ENCODE measurements at regions not wholly inside any gene's neighbourhood (a gene's known extent, or its start where the extent isn't known, plus 50 kb on each side); places are given as distances from the start of the nearest gene placed in this dataset.

DNA sequence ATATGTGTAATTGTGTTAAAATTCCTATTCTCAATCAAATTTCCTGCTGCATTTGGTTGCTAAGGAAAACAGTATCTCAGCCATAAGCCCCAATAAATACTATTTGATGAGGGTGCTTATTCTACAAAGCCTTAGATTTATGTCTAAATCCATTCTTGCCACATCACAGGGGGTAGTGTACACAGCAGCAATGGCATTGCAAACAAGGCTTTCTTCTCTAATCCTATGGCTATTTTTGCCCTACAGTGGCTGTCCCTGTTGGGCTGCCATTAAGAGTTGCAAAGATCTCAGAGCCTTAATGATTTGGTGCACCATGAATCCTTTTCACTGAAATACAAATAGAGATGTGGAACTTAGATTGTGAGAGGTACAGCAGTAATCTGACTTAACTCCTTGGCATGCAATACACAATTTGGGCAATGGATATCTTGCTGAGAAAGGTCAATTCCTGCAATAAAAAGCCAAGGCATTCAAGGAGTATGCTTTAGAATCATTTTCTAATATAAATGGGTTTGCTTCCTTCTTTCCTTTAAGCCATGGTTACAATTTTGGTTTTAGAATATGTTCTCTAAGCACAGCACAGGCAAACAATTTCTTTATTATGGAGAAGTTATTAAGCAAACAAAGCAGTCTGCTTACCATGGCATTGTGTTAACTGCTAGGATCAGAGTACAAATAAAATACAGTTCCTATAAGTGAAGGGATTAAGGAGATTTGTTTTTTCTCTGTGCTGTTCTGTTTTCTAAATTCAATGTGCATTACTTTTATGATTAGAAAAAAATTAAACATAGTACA lies 69.8 kb upstream of the CD302 start:
- Mint-ChIP-seq H3K9me3 (0 out of 2 replicates have a peak, but pooled peaks cover 5% of the 10 kb centered on the region), H3K4me3 (no peak overlapping the region), H3K27ac (no peak overlapping the region), H3K36me3 (no peaks in the 10 kb centered on the region), H3K27me3 (ENCODE audit: low read depth) (no peaks in the 10 kb centered on the region), H3K4me1 (peaks cover 5% of the 10 kb centered on the region; the same call in 1 of the 2 replicates)
- DNase-seq (ENCODE audit: low spot score), result no peak
- CTCF ChIA-PET, result no interaction called here
- no peak for TF ChIP-seq CREM (CRISPR knock-in tag; IDR thresholded peaks at IDR 0.05)
- no peak for TF ChIP-seq ZNF263 (CRISPR knock-in tag; IDR thresholded peaks at IDR 0.05; ENCODE audit: low read depth)
- TF ChIP-seq, protein P1, sequence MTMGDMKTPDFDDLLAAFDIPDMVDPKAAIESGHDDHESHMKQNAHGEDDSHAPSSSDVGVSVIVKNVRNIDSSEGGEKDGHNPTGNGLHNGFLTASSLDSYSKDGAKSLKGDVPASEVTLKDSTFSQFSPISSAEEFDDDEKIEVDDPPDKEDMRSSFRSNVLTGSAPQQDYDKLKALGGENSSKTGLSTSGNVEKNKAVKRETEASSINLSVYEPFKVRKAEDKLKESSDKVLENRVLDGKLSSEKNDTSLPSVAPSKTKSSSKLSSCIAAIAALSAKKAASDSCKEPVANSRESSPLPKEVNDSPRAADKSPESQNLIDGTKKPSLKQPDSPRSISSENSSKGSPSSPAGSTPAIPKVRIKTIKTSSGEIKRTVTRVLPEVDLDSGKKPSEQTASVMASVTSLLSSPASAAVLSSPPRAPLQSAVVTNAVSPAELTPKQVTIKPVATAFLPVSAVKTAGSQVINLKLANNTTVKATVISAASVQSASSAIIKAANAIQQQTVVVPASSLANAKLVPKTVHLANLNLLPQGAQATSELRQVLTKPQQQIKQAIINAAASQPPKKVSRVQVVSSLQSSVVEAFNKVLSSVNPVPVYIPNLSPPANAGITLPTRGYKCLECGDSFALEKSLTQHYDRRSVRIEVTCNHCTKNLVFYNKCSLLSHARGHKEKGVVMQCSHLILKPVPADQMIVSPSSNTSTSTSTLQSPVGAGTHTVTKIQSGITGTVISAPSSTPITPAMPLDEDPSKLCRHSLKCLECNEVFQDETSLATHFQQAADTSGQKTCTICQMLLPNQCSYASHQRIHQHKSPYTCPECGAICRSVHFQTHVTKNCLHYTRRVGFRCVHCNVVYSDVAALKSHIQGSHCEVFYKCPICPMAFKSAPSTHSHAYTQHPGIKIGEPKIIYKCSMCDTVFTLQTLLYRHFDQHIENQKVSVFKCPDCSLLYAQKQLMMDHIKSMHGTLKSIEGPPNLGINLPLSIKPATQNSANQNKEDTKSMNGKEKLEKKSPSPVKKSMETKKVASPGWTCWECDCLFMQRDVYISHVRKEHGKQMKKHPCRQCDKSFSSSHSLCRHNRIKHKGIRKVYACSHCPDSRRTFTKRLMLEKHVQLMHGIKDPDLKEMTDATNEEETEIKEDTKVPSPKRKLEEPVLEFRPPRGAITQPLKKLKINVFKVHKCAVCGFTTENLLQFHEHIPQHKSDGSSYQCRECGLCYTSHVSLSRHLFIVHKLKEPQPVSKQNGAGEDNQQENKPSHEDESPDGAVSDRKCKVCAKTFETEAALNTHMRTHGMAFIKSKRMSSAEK (CRISPR knock-in tag; IDR thresholded peaks at IDR 0.05; ENCODE audit: borderline replicate concordance), result no peak
- TF ChIP-seq FOXP4 (CRISPR knock-in tag; IDR thresholded peaks at IDR 0.05), result no peak
- TF ChIP-seq, protein P2, sequence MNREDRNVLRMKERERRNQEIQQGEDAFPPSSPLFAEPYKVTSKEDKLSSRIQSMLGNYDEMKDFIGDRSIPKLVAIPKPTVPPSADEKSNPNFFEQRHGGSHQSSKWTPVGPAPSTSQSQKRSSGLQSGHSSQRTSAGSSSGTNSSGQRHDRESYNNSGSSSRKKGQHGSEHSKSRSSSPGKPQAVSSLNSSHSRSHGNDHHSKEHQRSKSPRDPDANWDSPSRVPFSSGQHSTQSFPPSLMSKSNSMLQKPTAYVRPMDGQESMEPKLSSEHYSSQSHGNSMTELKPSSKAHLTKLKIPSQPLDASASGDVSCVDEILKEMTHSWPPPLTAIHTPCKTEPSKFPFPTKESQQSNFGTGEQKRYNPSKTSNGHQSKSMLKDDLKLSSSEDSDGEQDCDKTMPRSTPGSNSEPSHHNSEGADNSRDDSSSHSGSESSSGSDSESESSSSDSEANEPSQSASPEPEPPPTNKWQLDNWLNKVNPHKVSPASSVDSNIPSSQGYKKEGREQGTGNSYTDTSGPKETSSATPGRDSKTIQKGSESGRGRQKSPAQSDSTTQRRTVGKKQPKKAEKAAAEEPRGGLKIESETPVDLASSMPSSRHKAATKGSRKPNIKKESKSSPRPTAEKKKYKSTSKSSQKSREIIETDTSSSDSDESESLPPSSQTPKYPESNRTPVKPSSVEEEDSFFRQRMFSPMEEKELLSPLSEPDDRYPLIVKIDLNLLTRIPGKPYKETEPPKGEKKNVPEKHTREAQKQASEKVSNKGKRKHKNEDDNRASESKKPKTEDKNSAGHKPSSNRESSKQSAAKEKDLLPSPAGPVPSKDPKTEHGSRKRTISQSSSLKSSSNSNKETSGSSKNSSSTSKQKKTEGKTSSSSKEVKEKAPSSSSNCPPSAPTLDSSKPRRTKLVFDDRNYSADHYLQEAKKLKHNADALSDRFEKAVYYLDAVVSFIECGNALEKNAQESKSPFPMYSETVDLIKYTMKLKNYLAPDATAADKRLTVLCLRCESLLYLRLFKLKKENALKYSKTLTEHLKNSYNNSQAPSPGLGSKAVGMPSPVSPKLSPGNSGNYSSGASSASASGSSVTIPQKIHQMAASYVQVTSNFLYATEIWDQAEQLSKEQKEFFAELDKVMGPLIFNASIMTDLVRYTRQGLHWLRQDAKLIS (CRISPR knock-in tag; IDR thresholded peaks at IDR 0.05; ENCODE audit: borderline replicate concordance), result no peak
- TF ChIP-seq, protein P3, sequence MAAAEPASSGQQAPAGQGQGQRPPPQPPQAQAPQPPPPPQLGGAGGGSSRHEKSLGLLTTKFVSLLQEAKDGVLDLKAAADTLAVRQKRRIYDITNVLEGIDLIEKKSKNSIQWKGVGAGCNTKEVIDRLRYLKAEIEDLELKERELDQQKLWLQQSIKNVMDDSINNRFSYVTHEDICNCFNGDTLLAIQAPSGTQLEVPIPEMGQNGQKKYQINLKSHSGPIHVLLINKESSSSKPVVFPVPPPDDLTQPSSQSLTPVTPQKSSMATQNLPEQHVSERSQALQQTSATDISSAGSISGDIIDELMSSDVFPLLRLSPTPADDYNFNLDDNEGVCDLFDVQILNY (CRISPR knock-in tag; IDR thresholded peaks at IDR 0.05), result no peak
- no peak for TF ChIP-seq USF2 (CRISPR knock-in tag; IDR thresholded peaks at IDR 0.05)
- TF ChIP-seq TEAD1 (CRISPR knock-in tag; IDR thresholded peaks at IDR 0.05), result no peak
- TF ChIP-seq, protein P4, sequence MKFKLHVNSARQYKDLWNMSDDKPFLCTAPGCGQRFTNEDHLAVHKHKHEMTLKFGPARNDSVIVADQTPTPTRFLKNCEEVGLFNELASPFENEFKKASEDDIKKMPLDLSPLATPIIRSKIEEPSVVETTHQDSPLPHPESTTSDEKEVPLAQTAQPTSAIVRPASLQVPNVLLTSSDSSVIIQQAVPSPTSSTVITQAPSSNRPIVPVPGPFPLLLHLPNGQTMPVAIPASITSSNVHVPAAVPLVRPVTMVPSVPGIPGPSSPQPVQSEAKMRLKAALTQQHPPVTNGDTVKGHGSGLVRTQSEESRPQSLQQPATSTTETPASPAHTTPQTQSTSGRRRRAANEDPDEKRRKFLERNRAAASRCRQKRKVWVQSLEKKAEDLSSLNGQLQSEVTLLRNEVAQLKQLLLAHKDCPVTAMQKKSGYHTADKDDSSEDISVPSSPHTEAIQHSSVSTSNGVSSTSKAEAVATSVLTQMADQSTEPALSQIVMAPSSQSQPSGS (CRISPR knock-in tag; IDR thresholded peaks at IDR 0.05; ENCODE audit: borderline replicate concordance, low read depth), result no peak
- TF ChIP-seq MLX (CRISPR knock-in tag; IDR thresholded peaks at IDR 0.05), result no peak
- TF ChIP-seq FOXK1 (CRISPR knock-in tag; IDR thresholded peaks at IDR 0.05), result no peak
- POLR2A ChIA-PET, result no interaction called here
- ATAC-seq, result no peak
